ENCODE measurements at regions not wholly inside any gene's neighbourhood (a gene's known extent, or its start where the extent isn't known, plus 50 kb on each side); places are given as distances from the start of the nearest gene placed in this dataset.

DNA sequence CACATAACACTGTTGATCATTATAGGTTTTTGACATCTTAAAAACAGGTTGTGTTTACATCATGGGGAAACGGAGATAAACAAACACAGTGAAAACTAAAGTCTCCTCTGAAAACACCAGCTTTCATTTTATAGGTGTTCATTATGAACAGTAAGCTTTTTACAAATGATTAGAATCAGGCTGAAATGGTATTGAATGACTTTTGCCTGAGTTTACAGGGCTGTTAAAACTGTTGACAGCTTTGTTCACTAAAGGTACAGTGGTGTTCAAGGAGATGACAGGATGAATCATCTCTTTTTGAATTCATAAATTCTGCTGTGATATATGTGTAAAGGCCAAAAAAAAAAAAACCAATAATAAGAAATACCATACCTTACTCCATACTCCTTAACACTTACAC lies 184.6 kb upstream of the CNTN5 start (continued):
- TF ChIP-seq STAT1 (IDR thresholded peaks at IDR 0.05; ENCODE audit: unreplicated experiment), result no peak
- TF ChIP-seq, protein P1, sequence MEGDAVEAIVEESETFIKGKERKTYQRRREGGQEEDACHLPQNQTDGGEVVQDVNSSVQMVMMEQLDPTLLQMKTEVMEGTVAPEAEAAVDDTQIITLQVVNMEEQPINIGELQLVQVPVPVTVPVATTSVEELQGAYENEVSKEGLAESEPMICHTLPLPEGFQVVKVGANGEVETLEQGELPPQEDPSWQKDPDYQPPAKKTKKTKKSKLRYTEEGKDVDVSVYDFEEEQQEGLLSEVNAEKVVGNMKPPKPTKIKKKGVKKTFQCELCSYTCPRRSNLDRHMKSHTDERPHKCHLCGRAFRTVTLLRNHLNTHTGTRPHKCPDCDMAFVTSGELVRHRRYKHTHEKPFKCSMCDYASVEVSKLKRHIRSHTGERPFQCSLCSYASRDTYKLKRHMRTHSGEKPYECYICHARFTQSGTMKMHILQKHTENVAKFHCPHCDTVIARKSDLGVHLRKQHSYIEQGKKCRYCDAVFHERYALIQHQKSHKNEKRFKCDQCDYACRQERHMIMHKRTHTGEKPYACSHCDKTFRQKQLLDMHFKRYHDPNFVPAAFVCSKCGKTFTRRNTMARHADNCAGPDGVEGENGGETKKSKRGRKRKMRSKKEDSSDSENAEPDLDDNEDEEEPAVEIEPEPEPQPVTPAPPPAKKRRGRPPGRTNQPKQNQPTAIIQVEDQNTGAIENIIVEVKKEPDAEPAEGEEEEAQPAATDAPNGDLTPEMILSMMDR (conservative IDR thresholded peaks at IDR 0.05; ENCODE audit: low read depth in 2 of 2), result no peak
- TF ChIP-seq POLR2AphosphoS5 (IDR thresholded peaks at IDR 0.05; ENCODE audit: low read depth), result no peak
- no peak for TF ChIP-seq CREB1 (CRISPR knock-in tag; IDR thresholded peaks at IDR 0.05; ENCODE audit: low read depth)
- TF ChIP-seq, protein P2, sequence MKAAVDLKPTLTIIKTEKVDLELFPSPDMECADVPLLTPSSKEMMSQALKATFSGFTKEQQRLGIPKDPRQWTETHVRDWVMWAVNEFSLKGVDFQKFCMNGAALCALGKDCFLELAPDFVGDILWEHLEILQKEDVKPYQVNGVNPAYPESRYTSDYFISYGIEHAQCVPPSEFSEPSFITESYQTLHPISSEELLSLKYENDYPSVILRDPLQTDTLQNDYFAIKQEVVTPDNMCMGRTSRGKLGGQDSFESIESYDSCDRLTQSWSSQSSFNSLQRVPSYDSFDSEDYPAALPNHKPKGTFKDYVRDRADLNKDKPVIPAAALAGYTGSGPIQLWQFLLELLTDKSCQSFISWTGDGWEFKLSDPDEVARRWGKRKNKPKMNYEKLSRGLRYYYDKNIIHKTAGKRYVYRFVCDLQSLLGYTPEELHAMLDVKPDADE (IDR thresholded peaks at IDR 0.05), result no peak

DNA sequence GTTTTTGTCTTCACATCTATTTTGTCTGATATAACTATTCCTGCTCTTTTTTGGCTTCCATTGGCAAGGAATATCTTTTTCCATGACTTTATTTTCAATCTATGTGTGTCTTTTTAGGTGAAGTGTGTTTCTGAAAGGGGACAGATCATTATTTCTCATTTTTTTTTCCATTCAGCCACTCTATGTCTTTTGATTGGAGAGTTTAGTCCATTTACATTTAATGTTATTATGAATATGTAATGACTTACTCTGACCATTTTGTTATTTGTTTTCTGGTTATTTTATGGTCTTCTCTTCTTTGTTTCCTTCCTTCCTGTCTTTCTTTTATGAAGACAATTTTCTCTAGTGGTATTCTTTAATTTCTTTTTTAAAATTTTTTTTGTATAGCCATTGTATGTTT lies 178.6 kb upstream of the CNTN5 start:
- Histone ChIP-seq H3K4me3 (no peak overlapping the region), H3K36me3 (ENCODE audit: insufficient read depth) (0 out of 2 replicates have a peak, but pooled peaks cover 4% of the 10 kb centered on the region), H3K27ac (ENCODE audit: low read depth) (no peak overlapping the region), H3K27me3 (ENCODE audit: insufficient read depth) (no peaks in the 10 kb centered on the region), H3K4me1 (ENCODE audit: insufficient read depth) (no peaks in the 10 kb centered on the region), H3K79me2 (replicated peaks; ENCODE audit: insufficient read depth) (no peaks in the 10 kb centered on the region), H3K9me2 (ENCODE audit: insufficient read depth) (0 out of 2 replicates have a peak, but pooled peaks cover 5% of the 10 kb centered on the region), H3F3A (replicated peaks; ENCODE audit: low read depth) (no peaks in the 10 kb centered on the region), H4K20me1 (replicated peaks; ENCODE audit: insufficient read depth) (no peaks in the 10 kb centered on the region), H2AFZ (no peak overlapping the region), H3K4me2 (no peak overlapping the region)
- no peaks in the 10 kb centered on the region for H3K4me1 Mint-ChIP-seq
- TF ChIP-seq EZH2 (IDR thresholded peaks at IDR 0.05; ENCODE audit: low read depth, unreplicated experiment), result no peak
- no peak for TF ChIP-seq STAT1 (IDR thresholded peaks at IDR 0.05; ENCODE audit: unreplicated experiment)
- TF ChIP-seq ZNF114 (CRISPR knock-in tag; IDR thresholded peaks at IDR 0.05), result no peak
- peaks cover 7% of the 10 kb centered on the region; the same call in 2 of the 3 replicates for H3K36me3 Mint-ChIP-seq (ENCODE audit: low read depth)
- H3K27me3 Mint-ChIP-seq (ENCODE audit: insufficient read depth, low read depth, poor library complexity), result no peaks in the 10 kb centered on the region
- H3K27ac Mint-ChIP-seq, result no peak overlapping the region
- peaks cover 8% of the 10 kb centered on the region; the same call in 2 of the 3 replicates for H3K9me3 Mint-ChIP-seq
- DNase-seq (ENCODE audit: low spot score) (no peak), ATAC-seq (no peak)
- H3K4me3 Mint-ChIP-seq, result no peak overlapping the region

DNA sequence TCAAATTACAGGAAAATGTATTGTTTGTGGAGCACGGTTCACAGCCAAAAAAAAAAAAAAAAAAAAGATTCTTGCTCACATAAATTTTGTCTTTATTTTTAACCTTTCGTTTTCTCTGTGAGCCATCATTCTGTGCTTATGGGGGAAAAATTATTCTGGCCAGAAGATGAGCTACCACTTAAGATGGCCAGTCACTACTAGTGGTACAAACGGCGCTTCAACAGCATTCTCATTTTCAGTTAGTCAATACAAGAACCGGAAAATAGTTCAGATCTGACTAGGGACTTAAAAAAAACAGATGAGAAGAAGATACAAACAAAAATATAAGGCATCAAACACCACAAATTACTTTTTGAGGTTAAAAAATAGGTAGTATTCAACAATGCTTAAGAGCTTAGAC lies 158.6 kb upstream of the CNTN5 start:
- Histone ChIP-seq H3K27me3 (ENCODE audit: insufficient read depth) (no peaks in the 10 kb centered on the region), H2AFZ (no peak overlapping the region), H3K36me3 (ENCODE audit: insufficient read depth) (no peaks in the 10 kb centered on the region), H3K79me2 (replicated peaks; ENCODE audit: insufficient read depth) (no peaks in the 10 kb centered on the region), H3K4me2 (no peak overlapping the region), H3F3A (replicated peaks; ENCODE audit: low read depth) (no peaks in the 10 kb centered on the region), H3K4me1 (ENCODE audit: insufficient read depth) (no peaks in the 10 kb centered on the region), H3K9me2 (ENCODE audit: insufficient read depth) (peaks cover 6% of the 10 kb centered on the region; the same call in 1 of the 2 replicates), H3K4me3 (no peak overlapping the region), H3K27ac (ENCODE audit: low read depth) (no peak overlapping the region), H4K20me1 (replicated peaks; ENCODE audit: insufficient read depth) (no peaks in the 10 kb centered on the region)
- Mint-ChIP-seq H3K27me3 (ENCODE audit: insufficient read depth, low read depth, poor library complexity) (peaks cover 2% of the 10 kb centered on the region), H3K4me1 (no peaks in the 10 kb centered on the region), H3K9me3 (no peaks in the 10 kb centered on the region), H3K27ac (no peak overlapping the region), H3K4me3 (no peak overlapping the region), H3K36me3 (ENCODE audit: low read depth) (no peaks in the 10 kb centered on the region)
- DNase-seq (ENCODE audit: low spot score) (no peak), ATAC-seq (no peak)
- TF ChIP-seq STAT1 (IDR thresholded peaks at IDR 0.05; ENCODE audit: unreplicated experiment) (no peak), ZNF114 (CRISPR knock-in tag; IDR thresholded peaks at IDR 0.05) (no peak), POLR2AphosphoS5 (IDR thresholded peaks at IDR 0.05; ENCODE audit: low read depth) (no peak), EZH2phosphoT487 (IDR thresholded peaks at IDR 0.05; ENCODE audit: unreplicated experiment) (no peak), ZNF331 (CRISPR knock-in tag; IDR thresholded peaks at IDR 0.05; ENCODE audit: low read depth) (no peak)
- TF ChIP-seq, protein P3, sequence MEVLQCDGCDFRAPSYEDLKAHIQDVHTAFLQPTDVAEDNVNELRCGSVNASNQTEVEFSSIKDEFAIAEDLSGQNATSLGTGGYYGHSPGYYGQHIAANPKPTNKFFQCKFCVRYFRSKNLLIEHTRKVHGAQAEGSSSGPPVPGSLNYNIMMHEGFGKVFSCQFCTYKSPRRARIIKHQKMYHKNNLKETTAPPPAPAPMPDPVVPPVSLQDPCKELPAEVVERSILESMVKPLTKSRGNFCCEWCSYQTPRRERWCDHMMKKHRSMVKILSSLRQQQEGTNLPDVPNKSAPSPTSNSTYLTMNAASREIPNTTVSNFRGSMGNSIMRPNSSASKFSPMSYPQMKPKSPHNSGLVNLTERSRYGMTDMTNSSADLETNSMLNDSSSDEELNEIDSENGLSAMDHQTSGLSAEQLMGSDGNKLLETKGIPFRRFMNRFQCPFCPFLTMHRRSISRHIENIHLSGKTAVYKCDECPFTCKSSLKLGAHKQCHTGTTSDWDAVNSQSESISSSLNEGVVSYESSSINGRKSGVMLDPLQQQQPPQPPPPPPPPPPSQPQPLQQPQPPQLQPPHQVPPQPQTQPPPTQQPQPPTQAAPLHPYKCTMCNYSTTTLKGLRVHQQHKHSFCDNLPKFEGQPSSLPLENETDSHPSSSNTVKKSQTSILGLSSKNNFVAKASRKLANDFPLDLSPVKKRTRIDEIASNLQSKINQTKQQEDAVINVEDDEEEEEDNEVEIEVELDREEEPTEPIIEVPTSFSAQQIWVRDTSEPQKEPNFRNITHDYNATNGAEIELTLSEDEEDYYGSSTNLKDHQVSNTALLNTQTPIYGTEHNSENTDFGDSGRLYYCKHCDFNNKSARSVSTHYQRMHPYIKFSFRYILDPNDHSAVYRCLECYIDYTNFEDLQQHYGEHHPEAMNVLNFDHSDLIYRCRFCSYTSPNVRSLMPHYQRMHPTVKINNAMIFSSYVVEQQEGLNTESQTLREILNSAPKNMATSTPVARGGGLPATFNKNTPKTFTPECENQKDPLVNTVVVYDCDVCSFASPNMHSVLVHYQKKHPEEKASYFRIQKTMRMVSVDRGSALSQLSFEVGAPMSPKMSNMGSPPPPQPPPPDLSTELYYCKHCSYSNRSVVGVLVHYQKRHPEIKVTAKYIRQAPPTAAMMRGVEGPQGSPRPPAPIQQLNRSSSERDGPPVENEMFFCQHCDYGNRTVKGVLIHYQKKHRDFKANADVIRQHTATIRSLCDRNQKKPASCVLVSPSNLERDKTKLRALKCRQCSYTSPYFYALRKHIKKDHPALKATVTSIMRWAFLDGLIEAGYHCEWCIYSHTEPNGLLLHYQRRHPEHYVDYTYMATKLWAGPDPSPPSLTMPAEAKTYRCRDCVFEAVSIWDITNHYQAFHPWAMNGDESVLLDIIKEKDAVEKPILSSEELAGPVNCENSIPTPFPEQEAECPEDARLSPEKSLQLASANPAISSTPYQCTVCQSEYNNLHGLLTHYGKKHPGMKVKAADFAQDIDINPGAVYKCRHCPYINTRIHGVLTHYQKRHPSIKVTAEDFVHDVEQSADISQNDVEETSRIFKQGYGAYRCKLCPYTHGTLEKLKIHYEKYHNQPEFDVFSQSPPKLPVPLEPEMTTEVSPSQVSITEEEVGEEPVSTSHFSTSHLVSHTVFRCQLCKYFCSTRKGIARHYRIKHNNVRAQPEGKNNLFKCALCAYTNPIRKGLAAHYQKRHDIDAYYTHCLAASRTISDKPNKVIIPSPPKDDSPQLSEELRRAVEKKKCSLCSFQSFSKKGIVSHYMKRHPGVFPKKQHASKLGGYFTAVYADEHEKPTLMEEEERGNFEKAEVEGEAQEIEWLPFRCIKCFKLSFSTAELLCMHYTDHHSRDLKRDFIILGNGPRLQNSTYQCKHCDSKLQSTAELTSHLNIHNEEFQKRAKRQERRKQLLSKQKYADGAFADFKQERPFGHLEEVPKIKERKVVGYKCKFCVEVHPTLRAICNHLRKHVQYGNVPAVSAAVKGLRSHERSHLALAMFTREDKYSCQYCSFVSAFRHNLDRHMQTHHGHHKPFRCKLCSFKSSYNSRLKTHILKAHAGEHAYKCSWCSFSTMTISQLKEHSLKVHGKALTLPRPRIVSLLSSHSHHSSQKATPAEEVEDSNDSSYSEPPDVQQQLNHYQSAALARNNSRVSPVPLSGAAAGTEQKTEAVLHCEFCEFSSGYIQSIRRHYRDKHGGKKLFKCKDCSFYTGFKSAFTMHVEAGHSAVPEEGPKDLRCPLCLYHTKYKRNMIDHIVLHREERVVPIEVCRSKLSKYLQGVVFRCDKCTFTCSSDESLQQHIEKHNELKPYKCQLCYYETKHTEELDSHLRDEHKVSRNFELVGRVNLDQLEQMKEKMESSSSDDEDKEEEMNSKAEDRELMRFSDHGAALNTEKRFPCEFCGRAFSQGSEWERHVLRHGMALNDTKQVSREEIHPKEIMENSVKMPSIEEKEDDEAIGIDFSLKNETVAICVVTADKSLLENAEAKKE (CRISPR knock-in tag; IDR thresholded peaks at IDR 0.05), result no peak
- TF ChIP-seq, protein P2 (IDR thresholded peaks at IDR 0.05), result no peak

Measured in GM23338 (cell line).